OCI-LY3 (cell line): ENCODE measurements at regions not wholly inside any gene's neighbourhood (a gene's known extent, or its start where the extent isn't known, plus 50 kb on each side); places are given as distances from the start of the nearest gene placed in this dataset.

ENCODE experiments used
- H2AFZ ChIP-seq: fragments of 200-600, 300-600 bp; shearing (Covaris generic); 2 replicates; pipeline ENCODE4 v1.6.0; 2014; ENCODE audit warnings: antibody characterized with exemption, low read depth, low read length
- H3K27ac ChIP-seq: fragments of 200-600, 300-600 bp; sonication (generic); 2 replicates; pipeline ENCODE4 v1.5.1; 2014; ENCODE audit warnings: mild to moderate bottlenecking, low read length, moderate library complexity, mixed read lengths
- H3K27me3 ChIP-seq: fragments of 200-600, 300-600 bp; sonication (generic); 2 replicates; pipeline ENCODE4 v1.6.1; 2014; ENCODE audit warnings: low read depth, low read length, mixed read lengths
- H3K36me3 ChIP-seq: fragments of 200-600, 300-600 bp; sonication (generic); replicated peaks from 2 replicates; pipeline ENCODE3; 2014; ENCODE audit warnings: low read depth, low read length, mixed read lengths
- H3K4me1 ChIP-seq: fragments of 300-600, 200-600 bp; sonication (generic); 2 replicates; pipeline ENCODE4 v1.6.1; 2014; ENCODE audit warnings: low read length, mixed read lengths
- H3K4me2 ChIP-seq: fragments of 200-600, 300-600 bp; sonication (generic); 2 replicates; pipeline ENCODE4 v1.6.1; 2014; ENCODE audit warnings: low read length, mixed read lengths
- H3K4me3 ChIP-seq: fragments of 300-600, 200-600 bp; sonication (generic); 2 replicates; pipeline ENCODE4 v1.5.1; 2014; ENCODE audit warnings: antibody characterized with exemption, mild to moderate bottlenecking, low read length, moderate library complexity
- H3K79me2 ChIP-seq: fragments of 300-600, 200-600 bp; shearing (Covaris generic); 2 replicates; pipeline ENCODE4 v1.6.1; 2014; ENCODE audit warnings: mild to moderate bottlenecking, low read length, mixed read lengths
- H3K9ac ChIP-seq: fragments of 300-600, 200-600 bp; shearing (Covaris generic); 2 replicates; pipeline ENCODE4 v1.6.0; 2014; ENCODE audit warnings: mild to moderate bottlenecking, low read length, moderate library complexity
- H3K9me3 ChIP-seq: fragments of 200-600, 300-600 bp; shearing (Covaris generic); 2 replicates; pipeline ENCODE4 v1.6.1; 2014; ENCODE audit warnings: low read length, mixed read lengths; ENCODE audit not compliant: insufficient read depth
- H4K20me1 ChIP-seq: fragments of 200-600, 300-600 bp; sonication (generic); 2 replicates; pipeline ENCODE4 v1.6.1; 2016; ENCODE audit warnings: low read length, mixed read lengths; ENCODE audit not compliant: insufficient read depth
- EZH2phosphoT487 ChIP-seq: fragments of 200-600 bp; shearing (Covaris generic); IDR thresholded peaks from 2 replicates; pipeline ENCODE4 v1.6.1; 2018; ENCODE audit warnings: antibody characterized with exemption, mixed run types, low read depth
- TF ChIP-seq, protein P1 (sequence below): fragments of 200-600, 300-600 bp; sonication (generic); IDR thresholded peaks from 2 replicates; pipeline ENCODE4 v1.5.1; 2014; ENCODE audit warnings: antibody characterized with exemption, low read length, low read depth

DNA sequence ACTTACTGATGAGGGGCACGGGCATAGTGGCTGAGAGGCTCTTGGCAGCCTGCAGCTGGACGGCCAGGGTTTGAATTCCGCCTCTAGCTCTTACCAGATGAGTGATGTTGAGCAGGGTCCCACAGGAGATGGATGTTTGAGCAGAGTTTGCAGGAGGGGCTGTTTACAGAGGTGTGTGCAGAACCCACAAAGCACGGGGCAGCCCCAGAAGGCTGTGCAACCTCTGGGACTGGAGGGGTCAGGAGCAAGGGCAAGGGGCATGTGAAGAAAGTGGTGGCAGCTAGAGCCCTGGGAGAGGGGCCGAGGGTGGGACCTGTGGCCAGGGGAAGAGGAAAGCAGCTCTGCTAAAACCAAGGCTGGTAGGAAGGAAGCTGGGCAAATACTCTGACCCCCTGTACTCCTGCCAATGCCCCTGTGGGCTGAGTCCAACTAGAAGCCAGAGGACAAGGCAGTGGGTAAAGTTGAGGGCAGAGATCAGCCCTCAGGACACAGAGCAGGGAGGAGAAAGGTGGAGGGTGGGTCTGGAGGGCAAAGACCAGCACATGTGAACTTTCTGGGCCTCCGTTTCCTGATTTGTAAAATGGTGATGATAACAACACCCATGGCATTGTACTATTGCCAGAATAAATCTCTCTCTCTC lies 53.9 kb upstream of the ITGA11 start:
- Histone ChIP-seq H3K36me3 (no peaks in the 10 kb centered on the region), H3K27ac (no peak overlapping the region), H3K4me1 (no peaks in the 10 kb centered on the region), H3K4me2 (no peak overlapping the region), H3K9me3 (no peaks in the 10 kb centered on the region), H3K79me2 (no peaks in the 10 kb centered on the region), H2AFZ (no peak overlapping the region), H3K9ac (no peak overlapping the region), H4K20me1 (no peaks in the 10 kb centered on the region), H3K27me3 (peaks cover 43% of the 10 kb centered on the region), H3K4me3 (no peak overlapping the region)
- TF ChIP-seq, protein P1, sequence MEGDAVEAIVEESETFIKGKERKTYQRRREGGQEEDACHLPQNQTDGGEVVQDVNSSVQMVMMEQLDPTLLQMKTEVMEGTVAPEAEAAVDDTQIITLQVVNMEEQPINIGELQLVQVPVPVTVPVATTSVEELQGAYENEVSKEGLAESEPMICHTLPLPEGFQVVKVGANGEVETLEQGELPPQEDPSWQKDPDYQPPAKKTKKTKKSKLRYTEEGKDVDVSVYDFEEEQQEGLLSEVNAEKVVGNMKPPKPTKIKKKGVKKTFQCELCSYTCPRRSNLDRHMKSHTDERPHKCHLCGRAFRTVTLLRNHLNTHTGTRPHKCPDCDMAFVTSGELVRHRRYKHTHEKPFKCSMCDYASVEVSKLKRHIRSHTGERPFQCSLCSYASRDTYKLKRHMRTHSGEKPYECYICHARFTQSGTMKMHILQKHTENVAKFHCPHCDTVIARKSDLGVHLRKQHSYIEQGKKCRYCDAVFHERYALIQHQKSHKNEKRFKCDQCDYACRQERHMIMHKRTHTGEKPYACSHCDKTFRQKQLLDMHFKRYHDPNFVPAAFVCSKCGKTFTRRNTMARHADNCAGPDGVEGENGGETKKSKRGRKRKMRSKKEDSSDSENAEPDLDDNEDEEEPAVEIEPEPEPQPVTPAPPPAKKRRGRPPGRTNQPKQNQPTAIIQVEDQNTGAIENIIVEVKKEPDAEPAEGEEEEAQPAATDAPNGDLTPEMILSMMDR, result no peak
- TF ChIP-seq EZH2phosphoT487, result no peak

DNA sequence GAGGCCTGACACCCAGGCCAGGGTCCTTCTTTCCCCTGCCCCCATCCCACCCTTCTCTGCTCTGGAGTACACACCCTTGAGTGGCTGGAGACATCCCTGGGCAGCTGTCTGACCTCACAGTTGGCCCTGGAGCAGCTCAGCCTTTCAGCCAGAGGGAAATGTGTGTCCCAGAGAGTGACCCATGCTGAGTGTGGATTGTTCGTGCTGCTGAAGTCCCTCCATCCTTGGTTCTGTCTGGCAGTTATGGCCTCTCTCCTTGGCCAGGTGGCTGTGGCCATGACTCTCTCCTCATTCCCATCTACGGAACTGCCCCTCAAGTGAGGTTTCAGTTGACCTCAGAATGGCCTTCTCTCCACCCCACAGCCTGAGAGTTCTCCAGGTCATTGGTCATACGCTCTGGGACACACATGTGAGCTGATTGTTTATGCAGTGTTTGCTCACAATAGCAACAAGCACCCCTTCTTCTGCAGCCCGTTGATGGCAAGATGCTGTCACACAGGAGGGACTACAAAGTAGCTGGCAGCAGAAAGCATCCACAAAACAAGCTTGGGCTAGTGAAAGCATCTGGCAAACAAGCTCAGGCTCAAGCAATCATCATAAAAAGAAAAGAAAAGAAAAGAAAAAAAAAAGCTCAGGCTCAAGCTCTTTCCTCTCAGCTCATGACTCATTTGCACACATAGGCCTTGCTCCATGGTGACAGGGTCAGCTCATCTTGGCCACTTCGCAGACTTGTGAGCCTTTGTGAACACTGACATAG lies 55.3 kb upstream of the ITGA11 start:
- Histone ChIP-seq H3K4me2 (no peak overlapping the region), H3K9me3 (no peaks in the 10 kb centered on the region), H3K9ac (no peak overlapping the region), H3K79me2 (no peaks in the 10 kb centered on the region), H3K4me1 (no peaks in the 10 kb centered on the region), H2AFZ (no peak overlapping the region), H3K4me3 (no peak overlapping the region), H4K20me1 (no peaks in the 10 kb centered on the region), H3K36me3 (no peaks in the 10 kb centered on the region), H3K27ac (no peak overlapping the region), H3K27me3 (peaks cover 43% of the 10 kb centered on the region)
- TF ChIP-seq, protein P1, result no peak
- TF ChIP-seq EZH2phosphoT487, result no peak

DNA sequence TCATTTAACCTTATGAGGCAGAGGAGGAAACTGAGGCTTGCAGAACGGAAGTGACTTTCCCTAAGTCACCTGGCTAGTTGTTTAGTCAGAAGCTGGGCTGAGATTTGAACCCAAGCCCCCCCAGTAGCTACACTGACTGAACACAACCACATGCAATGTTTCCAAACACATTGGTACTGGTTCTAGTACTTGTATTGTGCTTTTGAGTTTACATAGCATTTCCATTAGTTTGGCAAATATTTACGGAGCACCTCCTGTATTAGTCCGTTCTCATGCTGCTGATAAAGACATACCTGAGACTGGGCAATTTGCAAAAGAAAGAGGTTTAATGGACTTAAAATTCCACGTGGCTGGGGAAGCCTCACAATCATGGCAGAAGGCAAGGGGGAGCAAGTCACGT lies 56.3 kb upstream of the ITGA11 start:
- peaks cover 49% of the 10 kb centered on the region for H3K27me3 ChIP-seq
- no peak overlapping the region for H3K9ac ChIP-seq
- H3K4me3 ChIP-seq, result no peak overlapping the region
- TF ChIP-seq, protein P1, result no peak
- TF ChIP-seq EZH2phosphoT487, result no peak
- no peak overlapping the region for H3K4me2 ChIP-seq
- no peaks in the 10 kb centered on the region for H3K79me2 ChIP-seq
- H3K36me3 ChIP-seq, result no peaks in the 10 kb centered on the region
- no peak overlapping the region for H2AFZ ChIP-seq
- no peaks in the 10 kb centered on the region for H3K9me3 ChIP-seq
- H4K20me1 ChIP-seq, result no peaks in the 10 kb centered on the region
- H3K4me1 ChIP-seq, result no peaks in the 10 kb centered on the region
- H3K27ac ChIP-seq, result no peak overlapping the region

DNA sequence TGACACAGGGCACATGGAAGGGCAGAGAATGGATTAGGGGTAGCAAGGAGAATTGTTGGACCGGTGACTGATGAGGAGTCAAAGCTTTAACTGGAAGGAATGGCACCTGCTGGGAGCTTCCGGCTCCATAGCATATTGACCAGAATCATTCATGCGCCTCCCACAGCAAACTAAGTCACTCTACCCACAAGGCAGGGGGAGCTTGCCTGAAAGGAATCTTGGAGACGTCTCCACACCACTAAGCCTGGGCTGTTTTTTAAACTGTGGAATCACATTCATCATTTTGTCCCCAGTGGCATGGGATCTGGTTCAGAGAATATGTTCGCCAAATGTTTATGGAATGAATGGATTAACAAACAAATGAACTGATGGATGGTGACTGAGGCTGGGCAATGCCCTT lies 57.0 kb upstream of the ITGA11 start:
- Histone ChIP-seq H3K9ac (no peak overlapping the region), H3K27me3 (peaks cover 56% of the 10 kb centered on the region), H3K36me3 (no peaks in the 10 kb centered on the region), H3K4me1 (no peaks in the 10 kb centered on the region), H3K9me3 (no peaks in the 10 kb centered on the region), H2AFZ (no peak overlapping the region), H3K4me3 (no peak overlapping the region), H3K79me2 (no peaks in the 10 kb centered on the region), H4K20me1 (no peaks in the 10 kb centered on the region), H3K4me2 (no peak overlapping the region), H3K27ac (no peak overlapping the region)
- no peak for TF ChIP-seq EZH2phosphoT487
- TF ChIP-seq, protein P1, result no peak
